HUES64 (cell line): ENCODE measurements at regions not wholly inside any gene's neighbourhood (a gene's known extent, or its start where the extent isn't known, plus 50 kb on each side); places are given as distances from the start of the nearest gene placed in this dataset.
"Not testable (repeated sequence)": the region's sequence is repeated elsewhere in the genome, so short reads cannot be mapped to it uniquely, and the experiment has no call there.

Experiments used
- H3K27ac ChIP-seq: 2 replicates; pipeline ENCODE4 v1.7.0; 2013; ENCODE audit warnings: low read depth, low read length, inconsistent platforms
- H3K27me3 ChIP-seq: 2 replicates; pipeline ENCODE4 v1.6.1; 2013; ENCODE audit warnings: mild to moderate bottlenecking, low read length; ENCODE audit not compliant: insufficient read depth
- H3K36me3 ChIP-seq: 2 replicates; pipeline ENCODE4 v1.6.1; 2013; ENCODE audit warnings: mild to moderate bottlenecking, low read length; ENCODE audit not compliant: insufficient read depth
- H3K4me1 ChIP-seq: 2 replicates; pipeline ENCODE4 v1.6.1; 2013; ENCODE audit warnings: mild to moderate bottlenecking, low read length, moderate library complexity; ENCODE audit not compliant: insufficient read depth
- H3K4me3 ChIP-seq: 2 replicates; pipeline ENCODE4 v1.5.1; 2013; ENCODE audit warnings: mild to moderate bottlenecking, low read length, moderate library complexity
- H3K9ac ChIP-seq: 2 replicates; pipeline ENCODE4 v1.6.1; 2013; ENCODE audit warnings: mild to moderate bottlenecking, low read depth, low read length
- H3K9me3 ChIP-seq: 2 replicates; pipeline ENCODE4 v1.6.1; 2013; ENCODE audit warnings: low read depth, low read length; ENCODE audit not compliant: insufficient read depth
- WGBS: fragments of 150-250, 120-280 bp; methylation state at CpG from one replicate; pipeline ENCODE4 v1.1.7; 2013; ENCODE audit warnings: missing lambda C conversion rate; 5-methylcytosine and 5-hydroxymethylcytosine counted together

DNA sequence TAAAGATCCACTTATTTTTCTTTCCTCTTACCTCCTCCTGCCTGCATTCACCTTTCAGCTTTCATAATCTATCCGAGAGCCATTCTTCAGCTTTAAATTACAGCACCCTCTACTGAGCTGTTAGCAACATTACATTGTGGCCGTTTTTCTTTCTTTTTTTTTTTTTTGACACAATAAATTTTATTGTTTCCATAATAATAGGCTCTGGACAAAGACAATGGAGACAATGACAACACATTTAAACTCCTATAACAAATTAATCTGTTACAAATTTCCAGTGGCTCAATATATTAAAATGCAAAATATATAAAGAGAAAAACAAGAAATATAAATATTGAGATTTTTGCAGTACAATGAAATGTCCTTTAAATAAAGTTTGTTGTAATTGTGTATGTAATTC is 312.7 kb upstream of the COX7C start:
- H3K9me3 ChIP-seq, H3K4me3 ChIP-seq, H3K27me3 ChIP-seq, H3K9ac ChIP-seq, H3K4me1 ChIP-seq, H3K36me3 ChIP-seq, H3K27ac ChIP-seq: not testable (repeated sequence)
- no CpG with 5 or more reads among the region's 2 CpGs for WGBS

DNA sequence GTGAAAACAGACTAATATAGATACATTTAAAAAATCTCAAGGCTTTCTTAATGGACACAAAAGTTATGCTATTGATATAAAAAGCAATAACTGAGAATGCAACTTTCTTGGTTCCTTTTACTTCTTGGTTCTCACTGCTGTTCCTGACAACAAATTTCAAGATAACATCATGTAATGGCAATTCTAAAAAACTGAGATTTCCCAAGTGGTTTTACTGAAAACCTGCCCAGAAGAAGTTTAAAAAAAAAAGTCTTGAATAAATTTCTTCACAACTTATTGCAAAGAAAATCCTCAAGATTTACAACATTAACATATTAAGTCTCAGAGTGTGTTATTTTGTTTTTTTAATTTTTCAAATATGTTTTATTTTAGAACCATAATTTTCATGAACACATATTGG is 302.8 kb upstream of the COX7C start:
- Histone ChIP-seq H3K4me1 (no peaks in the 10 kb centered on the region), H3K27me3 (no peaks in the 10 kb centered on the region), H3K4me3 (no peak overlapping the region), H3K9me3 (no peaks in the 10 kb centered on the region), H3K36me3 (no peaks in the 10 kb centered on the region), H3K27ac (no peak overlapping the region), H3K9ac (no peak overlapping the region)

DNA sequence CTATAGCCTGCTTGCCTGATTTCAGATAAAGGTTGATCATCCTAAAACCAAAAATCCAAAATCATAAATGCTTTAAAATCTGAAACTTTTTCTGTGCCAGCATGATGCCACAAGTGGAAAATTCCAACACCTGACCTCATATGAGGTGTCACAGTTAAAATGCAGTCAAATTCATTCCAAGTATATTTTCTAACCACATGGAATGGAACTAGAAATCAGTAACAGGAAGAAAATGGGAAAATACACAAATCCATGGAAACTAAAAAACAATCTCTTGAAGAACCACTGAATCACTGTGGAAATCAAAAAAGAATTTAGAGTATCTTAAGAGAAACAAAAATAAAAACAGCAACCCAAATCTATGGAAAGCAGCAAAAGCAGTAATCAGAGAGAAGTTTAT is 297.5 kb upstream of the COX7C start:
- Histone ChIP-seq H3K9me3 (no peaks in the 10 kb centered on the region), H3K4me1 (no peaks in the 10 kb centered on the region), H3K36me3 (no peaks in the 10 kb centered on the region), H3K4me3 (no peak overlapping the region), H3K9ac (no peak overlapping the region), H3K27me3 (no peaks in the 10 kb centered on the region), H3K27ac (no peak overlapping the region)

DNA sequence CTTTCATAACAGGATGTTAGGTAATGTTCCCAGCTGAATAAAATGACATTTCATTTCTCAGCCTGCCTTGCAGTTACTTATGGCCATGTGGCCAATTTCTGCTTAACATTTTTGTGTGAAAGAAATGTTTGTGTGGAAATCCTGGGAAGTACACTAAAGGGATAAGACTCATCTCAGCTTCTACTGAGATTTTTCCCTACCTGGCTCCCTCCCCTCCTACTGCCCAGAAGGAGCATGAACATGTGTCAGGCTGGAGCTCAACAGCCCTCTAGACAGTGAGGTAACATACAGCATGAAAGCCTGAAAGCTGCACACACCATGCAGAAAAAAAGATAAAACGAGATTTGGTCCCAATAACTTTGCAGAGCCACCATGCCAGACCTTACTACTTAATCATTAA is 288.4 kb upstream of the COX7C start:
- Histone ChIP-seq H3K27me3 (no peaks in the 10 kb centered on the region), H3K36me3 (no peaks in the 10 kb centered on the region), H3K4me1 (no peaks in the 10 kb centered on the region), H3K9me3 (no peaks in the 10 kb centered on the region), H3K4me3 (no peak overlapping the region), H3K27ac (no peak overlapping the region), H3K9ac (no peak overlapping the region)
- 71% methylated on average over 1 of the region's 1 CpG for WGBS

DNA sequence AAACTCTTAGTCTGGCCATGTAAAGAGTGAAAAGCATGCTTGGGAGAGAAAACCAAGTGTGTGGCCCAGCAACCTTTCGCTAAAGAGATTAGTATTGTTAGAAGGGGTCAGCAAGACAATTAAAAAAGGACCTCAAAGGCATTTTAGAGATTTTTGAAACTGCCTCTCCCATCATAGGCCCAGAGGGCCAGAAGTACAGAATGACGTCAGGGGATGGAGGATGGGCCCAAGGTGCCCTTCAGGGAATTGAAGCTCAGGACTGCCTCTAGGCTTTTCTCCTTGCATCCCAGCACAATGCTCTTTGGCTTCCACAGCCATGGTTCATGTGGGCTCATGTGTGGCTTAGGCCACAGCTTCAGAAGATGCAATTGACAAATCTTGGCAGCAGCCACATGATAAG is 287.0 kb upstream of the COX7C start:
- H3K4me3 ChIP-seq = no peak overlapping the region
- H3K27me3 ChIP-seq = no peaks in the 10 kb centered on the region
- H3K4me1 ChIP-seq = no peaks in the 10 kb centered on the region
- 92% methylated on average over 2 of the region's 2 CpGs for WGBS
- H3K9me3 ChIP-seq = no peaks in the 10 kb centered on the region
- H3K36me3 ChIP-seq = no peaks in the 10 kb centered on the region
- no peak overlapping the region for H3K9ac ChIP-seq
- H3K27ac ChIP-seq = no peak overlapping the region

DNA sequence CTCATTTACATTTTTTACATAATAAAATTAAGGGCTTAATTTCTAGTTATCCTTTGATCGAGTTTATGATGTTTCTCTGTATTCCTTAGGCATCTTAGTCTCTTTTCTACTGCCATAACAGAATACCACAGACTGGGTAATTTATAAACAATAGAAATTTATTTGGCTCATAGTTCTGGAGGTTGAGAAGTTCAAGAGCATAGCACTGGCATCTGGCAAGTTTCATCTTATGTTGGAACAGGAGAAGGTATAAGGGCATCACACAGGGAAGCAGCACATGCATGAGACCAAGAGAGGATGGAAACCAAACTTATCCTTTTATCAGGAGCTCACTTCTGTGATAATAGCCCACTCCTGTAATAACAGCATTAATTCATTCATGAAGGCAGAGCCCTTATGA is 284.9 kb upstream of the COX7C start:
- WGBS = no CpG with 5 or more reads among the region's 1 CpG
- no peak overlapping the region for H3K9ac ChIP-seq
- no peaks in the 10 kb centered on the region for H3K4me1 ChIP-seq
- no peaks in the 10 kb centered on the region for H3K27me3 ChIP-seq
- H3K27ac ChIP-seq = no peak overlapping the region
- H3K4me3 ChIP-seq = no peak overlapping the region
- no peaks in the 10 kb centered on the region for H3K9me3 ChIP-seq
- no peaks in the 10 kb centered on the region for H3K36me3 ChIP-seq

DNA sequence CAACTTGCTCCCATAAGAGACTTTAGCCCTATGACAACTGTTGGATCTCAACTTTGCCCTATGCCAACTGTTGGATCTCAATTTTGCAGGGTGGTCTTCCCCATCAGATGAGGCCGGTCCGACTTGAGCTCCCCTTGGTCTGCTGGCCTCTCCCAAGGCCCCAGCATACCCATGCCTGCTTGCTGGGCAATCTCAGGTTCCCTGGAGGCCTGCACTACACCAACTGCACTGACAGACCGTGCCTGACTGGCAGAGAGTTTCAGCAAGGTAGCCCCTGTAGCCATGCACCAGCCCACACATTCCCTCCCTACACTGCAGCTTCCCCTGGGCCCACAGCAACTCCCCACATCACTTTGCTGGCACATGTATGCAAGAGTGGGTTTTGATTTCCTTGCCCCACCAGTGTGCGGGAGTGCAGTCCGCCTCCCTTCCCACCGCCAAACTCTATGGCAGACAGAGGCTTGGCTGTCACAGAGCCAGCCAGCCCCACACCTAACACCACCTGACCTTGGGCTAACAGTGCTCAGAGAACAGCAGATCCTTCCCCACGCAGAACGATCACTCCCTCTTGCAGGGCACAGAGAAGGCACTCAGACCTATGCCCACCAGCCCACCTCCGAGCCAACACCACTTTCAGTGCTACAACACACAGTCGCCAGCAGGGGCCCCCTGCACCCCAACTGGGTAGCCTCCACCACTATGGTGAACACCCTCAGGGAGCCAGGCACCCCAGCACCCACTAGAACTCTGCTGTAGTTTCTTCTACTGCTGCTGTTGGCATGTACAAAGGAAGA is 279.9 kb upstream of the COX7C start:
- H3K27me3 ChIP-seq = no peaks in the 10 kb centered on the region
- H3K36me3 ChIP-seq = no peaks in the 10 kb centered on the region
- no peak overlapping the region for H3K4me3 ChIP-seq
- H3K9ac ChIP-seq = no peak overlapping the region
- H3K4me1 ChIP-seq = no peaks in the 10 kb centered on the region
- H3K27ac ChIP-seq = no peak overlapping the region
- WGBS = 89% methylated on average over 10 of the region's 10 CpGs
- H3K9me3 ChIP-seq = no peaks in the 10 kb centered on the region

DNA sequence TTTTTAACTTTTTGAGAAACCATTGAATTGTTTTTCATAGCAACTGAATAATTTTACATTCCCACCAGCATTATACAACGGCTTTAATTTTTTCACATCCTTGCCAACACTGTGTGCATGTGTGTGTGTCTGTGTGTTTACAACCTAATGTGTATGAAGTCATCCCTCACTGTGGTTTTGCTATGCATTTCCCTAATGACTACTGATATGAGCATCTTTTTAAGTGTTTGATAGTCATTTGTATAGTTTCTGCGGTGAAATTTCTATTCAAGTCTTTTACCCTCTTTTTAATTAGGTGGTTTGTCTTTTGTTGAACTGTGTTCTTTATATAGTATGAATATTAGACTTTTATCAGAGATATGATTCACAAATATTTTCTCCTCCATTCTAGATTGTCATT is 263.1 kb upstream of the COX7C start:
- Histone ChIP-seq H3K4me3 (no peak overlapping the region), H3K27ac (no peak overlapping the region), H3K9ac (no peak overlapping the region), H3K27me3 (no peaks in the 10 kb centered on the region), H3K4me1 (no peaks in the 10 kb centered on the region), H3K36me3 (no peaks in the 10 kb centered on the region), H3K9me3 (no peaks in the 10 kb centered on the region)
- WGBS = no CpG with 5 or more reads among the region's 2 CpGs

DNA sequence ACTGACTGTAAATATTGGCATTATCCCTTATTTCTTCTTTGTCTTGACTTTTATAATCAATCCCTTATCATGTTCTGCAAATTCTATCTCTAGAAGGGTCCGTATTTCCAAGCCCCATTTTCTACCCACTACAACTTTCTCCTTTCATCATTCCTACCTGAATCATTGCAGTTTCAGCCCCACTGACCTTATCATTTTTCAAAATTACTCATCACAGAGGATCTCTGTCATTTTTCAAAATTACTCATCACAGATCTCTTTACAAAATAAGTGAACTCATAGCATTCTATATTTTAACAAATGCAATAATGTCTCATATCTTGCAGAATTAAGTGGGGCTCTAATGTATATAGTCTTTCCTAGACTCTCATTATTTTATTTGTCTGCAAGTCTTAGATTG is 256.9 kb upstream of the COX7C start:
- no peaks in the 10 kb centered on the region for H3K36me3 ChIP-seq
- WGBS = 90% methylated on average over 1 of the region's 1 CpG

DNA sequence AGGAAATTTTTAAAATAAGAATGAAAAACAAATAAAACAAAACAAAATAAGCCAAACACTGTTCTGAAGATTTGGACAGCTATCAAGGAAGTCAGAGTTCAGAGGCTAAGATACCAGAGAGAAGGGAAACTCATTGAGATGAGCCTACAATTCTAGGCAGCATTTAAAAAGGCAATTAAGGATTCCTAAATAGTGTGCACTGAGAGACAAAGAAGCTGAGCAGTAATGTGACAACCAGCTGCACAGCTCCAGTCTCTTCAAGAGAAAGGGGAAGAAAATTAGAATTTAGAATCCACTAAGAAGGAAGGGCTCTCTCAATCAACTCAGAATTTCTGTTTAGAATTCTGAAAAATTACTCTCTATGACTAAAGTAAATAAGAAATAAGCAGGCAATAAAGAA is 246.7 kb upstream of the COX7C start:
- Histone ChIP-seq H3K27ac (no peak overlapping the region), H3K27me3 (no peaks in the 10 kb centered on the region), H3K4me1 (peaks cover 8% of the 10 kb centered on the region), H3K36me3 (no peaks in the 10 kb centered on the region), H3K4me3 (no peak overlapping the region), H3K9ac (no peak overlapping the region), H3K9me3 (no peaks in the 10 kb centered on the region)

More for the DNA sequence above, 256.9 kb upstream of the COX7C start:
- H3K27ac ChIP-seq = no peak overlapping the region
- no peak overlapping the region for H3K9ac ChIP-seq
- H3K27me3 ChIP-seq = no peaks in the 10 kb centered on the region
- H3K4me1 ChIP-seq = no peaks in the 10 kb centered on the region
- no peak overlapping the region for H3K4me3 ChIP-seq
- no peaks in the 10 kb centered on the region for H3K9me3 ChIP-seq

DNA sequence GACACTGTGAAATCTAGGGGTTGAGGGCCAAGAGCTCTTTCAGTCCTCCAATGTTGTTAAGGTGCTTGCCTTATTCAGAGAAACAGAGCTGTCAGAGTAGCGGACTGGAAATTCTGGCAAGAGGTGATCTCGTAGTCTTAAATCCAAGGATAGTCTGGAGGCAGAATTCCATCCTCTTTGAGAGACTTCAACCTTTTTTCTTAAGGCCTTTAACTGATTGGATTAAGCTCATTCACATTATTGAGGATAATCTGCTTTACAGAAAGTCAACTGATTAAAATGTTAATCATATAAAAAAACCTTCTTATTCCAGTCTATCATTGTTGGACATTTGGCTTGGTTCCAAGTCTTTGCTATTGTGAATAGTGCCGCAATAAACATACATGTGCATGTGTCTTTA is 243.1 kb upstream of the COX7C start:
- Histone ChIP-seq H3K9ac (no peak overlapping the region), H3K27me3 (no peaks in the 10 kb centered on the region), H3K9me3 (no peaks in the 10 kb centered on the region), H3K4me1 (peaks cover 8% of the 10 kb centered on the region), H3K27ac (no peak overlapping the region), H3K36me3 (no peaks in the 10 kb centered on the region), H3K4me3 (no peak overlapping the region)
- WGBS = 99% methylated on average over 3 of the region's 3 CpGs

DNA sequence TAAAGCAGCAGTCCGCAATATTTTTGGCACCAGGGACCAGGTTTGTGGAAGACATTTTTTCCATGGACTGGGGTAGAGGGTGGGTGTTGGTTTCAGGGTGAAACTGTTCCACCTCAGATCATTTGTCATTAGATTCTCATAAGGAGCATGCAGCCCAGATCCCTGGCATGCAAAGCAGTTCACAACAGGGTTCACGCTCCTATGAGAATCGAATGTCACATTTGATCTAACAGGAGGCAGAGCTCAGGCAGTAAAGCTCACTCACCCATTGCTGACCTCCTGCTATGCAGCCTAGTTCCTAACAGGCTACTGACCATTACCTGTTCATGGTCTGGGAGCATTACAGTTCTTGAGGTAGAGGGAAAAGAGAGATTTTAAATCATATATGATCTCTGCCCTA is 241.5 kb upstream of the COX7C start:
- WGBS = 90% methylated on average over 3 of the region's 3 CpGs
- no peak overlapping the region for H3K27ac ChIP-seq

More for the DNA sequence above, 241.5 kb upstream of the COX7C start:
- Histone ChIP-seq H3K4me1 (peaks cover 4% of the 10 kb centered on the region), H3K27me3 (no peaks in the 10 kb centered on the region), H3K9me3 (no peaks in the 10 kb centered on the region), H3K4me3 (no peak overlapping the region), H3K36me3 (no peaks in the 10 kb centered on the region), H3K9ac (no peak overlapping the region)
